Epithelial cell of esophagus (primary cell): ENCODE measurements at regions not wholly inside any gene's neighbourhood (a gene's known extent, or its start where the extent isn't known, plus 50 kb on each side); places are given as distances from the start of the nearest gene placed in this dataset.
"Not testable (repeated sequence)": the region's sequence is repeated elsewhere in the genome, so short reads cannot be mapped to it uniquely, and the experiment has no call there.

Experiments
- DNase-seq: peaks from one replicate; pipeline ENCODE4 v3.0.0; 2010; ENCODE audit warnings: low read depth
- H3K4me3 ChIP-seq: 2 replicates; pipeline ENCODE4 v1.5.1; 2011; ENCODE audit warnings: mild to moderate bottlenecking, low read length, control low read depth
- CTCF ChIP-seq: IDR thresholded peaks from 2 replicates; pipeline ENCODE4 v1.5.1; 2011; ENCODE audit warnings: low read depth, mild to moderate bottlenecking, low read length, control low read depth, inconsistent platforms; ENCODE audit not compliant: insufficient read depth; ENCODE audit errors: missing control alignments

- TF ChIP-seq CTCF, result no peak
- DNase-seq, result no peak
- H3K4me3 ChIP-seq, result no peak overlapping the region
Measured at GRCh38 chr1:230569201-230569600, 73.1 kb upstream of the COG2 start.

GRCh38 chr1:230568676-230569075 lies 73.6 kb upstream of the COG2 start:
- peak; percentile 49 for DNase-seq
- TF ChIP-seq CTCF, result no peak
- no peak overlapping the region for H3K4me3 ChIP-seq

GRCh38 chr1:230568008-230568407 lies 74.3 kb upstream of the COG2 start:
- peak; percentile 42 for TF ChIP-seq CTCF
- H3K4me3 ChIP-seq, result no peak overlapping the region
- peak; percentile 49 for DNase-seq

GRCh38 chr1:230567221-230567575 lies 75.1 kb upstream of the COG2 start:
- H3K4me3 ChIP-seq, result no peak overlapping the region
- TF ChIP-seq CTCF, result no peak
- DNase-seq, result no peak

- not testable (repeated sequence) for DNase-seq, H3K4me3 ChIP-seq
Measured at GRCh38 chr1:230566532-230567220, 75.6 kb upstream of the COG2 start.

- TF ChIP-seq CTCF, result no peak
- DNase-seq, result no peak
- no peak overlapping the region for H3K4me3 ChIP-seq
Measured at GRCh38 chr1:230565141-230565540, 77.1 kb upstream of the COG2 start.

- no peak for DNase-seq
- no peak for TF ChIP-seq CTCF
- no peak overlapping the region for H3K4me3 ChIP-seq
Measured at GRCh38 chr1:230563591-230563990, 78.7 kb upstream of the COG2 start.

GRCh38 chr1:230561570-230561969 lies 80.7 kb upstream of the COG2 start:
- no peak overlapping the region for H3K4me3 ChIP-seq
- no peak for DNase-seq
- no peak for TF ChIP-seq CTCF
